ENCODE measurements at regions not wholly inside any gene's neighbourhood (a gene's known extent, or its start where the extent isn't known, plus 50 kb on each side); places are given as distances from the start of the nearest gene placed in this dataset.
"Not testable (repeated sequence)": the region's sequence is repeated elsewhere in the genome, so short reads cannot be mapped to it uniquely, and the experiment has no call there.

GRCh38 chr11:44470854-44471253 is 94.6 kb upstream of the CD82 start:
- no peak for DNase-seq (ENCODE audit: low read depth)
- no peak overlapping the region for H3K4me3 ChIP-seq (ENCODE audit: low read depth, low read length)
- TF ChIP-seq CTCF (IDR thresholded peaks at IDR 0.05; ENCODE audit: low read depth, low read length, missing control alignments), result no peak

GRCh38 chr11:44471603-44472002 is 93.9 kb upstream of the CD82 start:
- no peak overlapping the region for H3K4me3 ChIP-seq (ENCODE audit: low read depth, low read length)
- no peak for TF ChIP-seq CTCF (IDR thresholded peaks at IDR 0.05; ENCODE audit: low read depth, low read length, missing control alignments)
- no peak for DNase-seq (ENCODE audit: low read depth)

GRCh38 chr11:44472916-44473315 is 92.5 kb upstream of the CD82 start:
- no peak for DNase-seq (ENCODE audit: low read depth)
- TF ChIP-seq CTCF (IDR thresholded peaks at IDR 0.05; ENCODE audit: low read depth, low read length, missing control alignments), result no peak
- no peak overlapping the region for H3K4me3 ChIP-seq (ENCODE audit: low read depth, low read length)

GRCh38 chr11:44474702-44475101 is 90.8 kb upstream of the CD82 start:
- DNase-seq (ENCODE audit: low read depth), result no peak
- TF ChIP-seq CTCF (IDR thresholded peaks at IDR 0.05; ENCODE audit: low read depth, low read length, missing control alignments), result no peak
- H3K4me3 ChIP-seq (ENCODE audit: low read depth, low read length), result no peak overlapping the region

- no peak for TF ChIP-seq CTCF (IDR thresholded peaks at IDR 0.05; ENCODE audit: low read depth, low read length, missing control alignments)
Observed at GRCh38 chr11:44475114-44475686, 90.3 kb upstream of the CD82 start.

GRCh38 chr11:44482338-44482737 is 83.1 kb upstream of the CD82 start:
- DNase-seq (ENCODE audit: low read depth); H3K4me3 ChIP-seq (ENCODE audit: low read depth, low read length): not testable (repeated sequence)

More at GRCh38 chr11:44475114-44475686, 90.3 kb upstream of the CD82 start:
- no peak overlapping the region for H3K4me3 ChIP-seq (ENCODE audit: low read depth, low read length)
- no peak for DNase-seq (ENCODE audit: low read depth)

- no peak for DNase-seq (ENCODE audit: low read depth)
- no peak overlapping the region for H3K4me3 ChIP-seq (ENCODE audit: low read depth, low read length)
- peak; percentile 46 for TF ChIP-seq CTCF (IDR thresholded peaks at IDR 0.05; ENCODE audit: low read depth, low read length, missing control alignments)
Observed at GRCh38 chr11:44483919-44484610, 81.4 kb upstream of the CD82 start.

All from GM12864 (cell line).